T47D (cell line): ENCODE measurements at regions not wholly inside any gene's neighbourhood (a gene's known extent, or its start where the extent isn't known, plus 50 kb on each side); places are given as distances from the start of the nearest gene placed in this dataset.

Experiments
- DNase-seq, 2 experiments: peaks; one replicate each; pipeline versions ENCODE4 v3.0.0 to v3.0.0-alpha.2; 2011 to 2012; ENCODE audit warnings: low read depth in 1 of 2, low spot score in 1 of 2
- JUND ChIP-seq: IDR thresholded peaks from 2 replicates; pipeline ENCODE4 v1.6.1; 2012; ENCODE audit warnings: low read depth
- in situ Hi-C: cut with HindIII; loops from 2 replicates; pipeline ENCODE4 v1.10.0; 2016; ENCODE audit warnings: low sequenced_read_pairs, low pct_unique_long_range_greater_than_20kb

DNA sequence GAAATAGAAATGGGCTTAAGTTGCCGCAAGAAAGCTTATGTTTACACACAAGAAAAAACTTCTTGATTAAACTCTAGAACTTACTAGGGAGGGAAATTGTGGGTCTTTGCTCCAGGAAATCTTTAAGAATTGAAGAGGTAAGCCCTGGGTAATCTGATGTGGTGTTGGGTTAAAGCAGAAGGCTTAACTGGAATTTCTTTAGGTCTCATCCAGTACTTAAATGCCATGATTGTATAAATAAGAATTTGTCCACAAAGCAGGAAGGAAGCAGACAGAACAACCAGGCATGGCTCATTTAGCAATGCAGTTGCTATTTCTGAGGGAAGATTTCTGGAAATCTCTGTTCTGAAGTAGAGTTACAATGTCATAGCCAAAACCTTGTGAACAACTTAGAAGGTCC is 360.4 kb downstream of the KLF5 start:
- TF ChIP-seq JUND: no peak
- DNase-seq: no peak
- in situ Hi-C loops: no loop called here

GRCh38 chr13:73417012-73417615 is 358.3 kb downstream of the KLF5 start:
- no peak for TF ChIP-seq JUND
- DNase-seq: peak; percentile 36 to 71
- in situ Hi-C loops: no loop called here

- in situ Hi-C loops: no loop called here
- no peak for TF ChIP-seq JUND
- DNase-seq: no peak
Observed at GRCh38 chr13:73416093-73416492, 357.3 kb downstream of the KLF5 start.

GRCh38 chr13:73413656-73414055 is 354.9 kb downstream of the KLF5 start:
- no peak for TF ChIP-seq JUND
- in situ Hi-C loops: no loop called here
- no peak for DNase-seq

GRCh38 chr13:73412933-73413332 is 354.1 kb downstream of the KLF5 start:
- TF ChIP-seq JUND: no peak
- in situ Hi-C loops: no loop called here
- DNase-seq: no peak

GRCh38 chr13:73411067-73411809 is 352.4 kb downstream of the KLF5 start:
- in situ Hi-C loops: no loop called here
- no peak for DNase-seq
- no peak for TF ChIP-seq JUND

GRCh38 chr13:73406454-73406853 is 347.6 kb downstream of the KLF5 start:
- no peak for DNase-seq
- no peak for TF ChIP-seq JUND
- in situ Hi-C loops: no loop called here

DNA sequence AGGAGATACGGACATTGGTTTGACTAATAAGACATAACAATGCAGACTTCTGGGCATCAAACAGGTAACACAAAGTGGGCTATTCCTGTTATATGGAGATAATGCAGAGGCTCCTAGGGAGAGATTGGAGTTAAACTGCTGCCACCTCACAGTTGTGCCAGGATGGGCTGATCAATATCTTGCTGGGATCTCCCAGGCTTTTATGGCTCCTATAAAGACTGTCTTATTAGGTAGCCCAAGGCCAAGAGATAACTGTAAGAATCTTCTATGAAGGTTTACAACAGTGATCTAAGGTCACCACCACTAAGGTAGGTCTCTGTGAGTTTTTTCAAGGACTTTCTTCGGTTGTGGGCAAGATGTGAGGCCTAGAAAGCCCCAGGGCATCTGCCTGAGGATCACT is 345.8 kb downstream of the KLF5 start:
- no peak for DNase-seq
- TF ChIP-seq JUND: no peak
- in situ Hi-C loops: no loop called here

GRCh38 chr13:73403355-73404120 is 344.7 kb downstream of the KLF5 start:
- in situ Hi-C loops: no loop called here
- no peak for TF ChIP-seq JUND
- DNase-seq: no peak

- no peak for DNase-seq
- in situ Hi-C loops: no loop called here
- no peak for TF ChIP-seq JUND
Observed at GRCh38 chr13:73401769-73402168, 343.0 kb downstream of the KLF5 start.

DNA sequence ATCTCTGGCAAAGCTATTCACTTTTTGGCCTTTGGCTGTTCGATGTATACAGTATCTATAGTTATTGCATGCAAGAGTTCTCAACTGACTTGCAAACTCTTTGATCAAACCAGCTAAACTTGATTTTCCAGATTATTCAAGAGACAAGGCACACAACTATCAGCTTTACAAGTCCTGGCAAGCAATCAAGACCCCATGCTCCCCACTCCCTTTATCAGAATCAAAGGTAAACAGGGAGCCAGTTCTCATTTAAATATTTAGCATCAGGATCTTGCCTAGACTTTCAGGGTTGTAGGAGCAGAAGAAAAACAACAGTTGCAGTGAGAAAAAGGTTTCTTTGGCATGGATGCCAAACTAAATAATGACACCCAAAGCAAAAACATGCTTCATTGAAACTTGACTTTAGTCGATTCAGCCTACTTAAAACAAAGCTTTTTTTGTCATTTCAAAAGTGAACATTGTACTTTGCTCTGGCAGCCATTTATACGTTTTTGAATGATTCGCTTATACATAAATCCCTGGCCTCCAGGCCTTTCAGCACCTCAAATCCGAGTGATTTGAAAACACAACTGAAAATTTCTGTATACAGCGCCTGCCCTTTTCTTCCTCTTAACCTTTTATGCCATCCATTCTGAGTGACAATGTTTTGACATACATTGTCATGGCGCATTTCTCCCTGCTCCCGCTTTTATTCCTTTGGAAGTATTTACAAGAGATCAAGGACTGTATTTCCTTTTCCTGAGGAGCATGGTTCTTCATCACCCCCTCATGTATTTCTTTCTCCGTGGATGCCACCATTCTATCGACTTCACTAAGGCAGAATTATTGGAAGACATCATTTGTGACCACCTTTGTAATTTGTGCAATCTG is 340.8 kb downstream of the KLF5 start:
- no peak for TF ChIP-seq JUND
- in situ Hi-C loops: no loop called here
- peak in 1 of 2 experiments; percentile 27 for DNase-seq

- no peak for DNase-seq
- TF ChIP-seq JUND: no peak
- in situ Hi-C loops: no loop called here
Observed at GRCh38 chr13:73397496-73398305, 338.9 kb downstream of the KLF5 start.
